ENCODE measurements at regions not wholly inside any gene's neighbourhood (a gene's known extent, or its start where the extent isn't known, plus 50 kb on each side); places are given as distances from the start of the nearest gene placed in this dataset.

GRCh38 chr4:100804576-100805360, 286.9 kb upstream of the EMCN start:
- TF ChIP-seq, protein P1, sequence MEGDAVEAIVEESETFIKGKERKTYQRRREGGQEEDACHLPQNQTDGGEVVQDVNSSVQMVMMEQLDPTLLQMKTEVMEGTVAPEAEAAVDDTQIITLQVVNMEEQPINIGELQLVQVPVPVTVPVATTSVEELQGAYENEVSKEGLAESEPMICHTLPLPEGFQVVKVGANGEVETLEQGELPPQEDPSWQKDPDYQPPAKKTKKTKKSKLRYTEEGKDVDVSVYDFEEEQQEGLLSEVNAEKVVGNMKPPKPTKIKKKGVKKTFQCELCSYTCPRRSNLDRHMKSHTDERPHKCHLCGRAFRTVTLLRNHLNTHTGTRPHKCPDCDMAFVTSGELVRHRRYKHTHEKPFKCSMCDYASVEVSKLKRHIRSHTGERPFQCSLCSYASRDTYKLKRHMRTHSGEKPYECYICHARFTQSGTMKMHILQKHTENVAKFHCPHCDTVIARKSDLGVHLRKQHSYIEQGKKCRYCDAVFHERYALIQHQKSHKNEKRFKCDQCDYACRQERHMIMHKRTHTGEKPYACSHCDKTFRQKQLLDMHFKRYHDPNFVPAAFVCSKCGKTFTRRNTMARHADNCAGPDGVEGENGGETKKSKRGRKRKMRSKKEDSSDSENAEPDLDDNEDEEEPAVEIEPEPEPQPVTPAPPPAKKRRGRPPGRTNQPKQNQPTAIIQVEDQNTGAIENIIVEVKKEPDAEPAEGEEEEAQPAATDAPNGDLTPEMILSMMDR (IDR thresholded peaks at IDR 0.05; ENCODE audit: insufficient read depth, low read length, poor library complexity, severe bottlenecking): no peak
- no peak for TF ChIP-seq EZH2phosphoT487 (conservative IDR thresholded peaks at IDR 0.05; ENCODE audit: low read length)

Data from SU-DHL-6 (cell line).